HG02870 (cell line): ENCODE measurements at regions not wholly inside any gene's neighbourhood (a gene's known extent, or its start where the extent isn't known, plus 50 kb on each side); places are given as distances from the start of the nearest gene placed in this dataset.

Experiments used
- ATAC-seq: cut with Tn5 transposase; IDR thresholded peaks from one replicate; pipeline ENCODE4 v1.9.1; 2021; ENCODE audit warnings: mild to moderate bottlenecking, moderate library complexity; ENCODE audit not compliant: unreplicated experiment

- no peak for ATAC-seq
These were observed 338.0 kb upstream of the IRX4 start for GRCh38 chr5:2220741-2221140.

DNA sequence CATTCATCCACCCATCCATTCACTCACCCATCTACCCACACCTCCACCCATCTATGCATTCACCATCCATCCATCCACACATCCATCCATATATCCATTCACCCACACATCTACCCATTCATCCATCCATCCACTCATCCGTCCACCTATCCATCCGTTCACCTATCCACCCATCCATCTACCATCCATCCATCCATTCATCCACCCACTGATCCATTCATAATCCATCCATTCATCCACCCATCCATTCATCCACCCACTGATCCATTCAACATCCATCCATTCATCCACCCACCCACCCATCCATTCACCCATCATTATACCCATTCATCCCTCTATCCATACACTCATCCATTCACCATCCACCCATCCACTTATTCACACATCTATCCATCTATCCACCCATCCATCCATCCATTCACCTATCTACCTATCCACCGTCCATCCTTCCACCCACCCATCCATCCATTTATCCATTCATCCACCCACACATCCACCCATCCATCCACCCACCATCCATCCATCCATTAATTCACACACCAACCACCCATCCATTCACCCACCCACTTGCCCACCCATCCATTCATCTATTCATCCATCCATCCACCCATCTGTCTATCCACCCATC is 336.5 kb upstream of the IRX4 start:
- no peak for ATAC-seq

DNA sequence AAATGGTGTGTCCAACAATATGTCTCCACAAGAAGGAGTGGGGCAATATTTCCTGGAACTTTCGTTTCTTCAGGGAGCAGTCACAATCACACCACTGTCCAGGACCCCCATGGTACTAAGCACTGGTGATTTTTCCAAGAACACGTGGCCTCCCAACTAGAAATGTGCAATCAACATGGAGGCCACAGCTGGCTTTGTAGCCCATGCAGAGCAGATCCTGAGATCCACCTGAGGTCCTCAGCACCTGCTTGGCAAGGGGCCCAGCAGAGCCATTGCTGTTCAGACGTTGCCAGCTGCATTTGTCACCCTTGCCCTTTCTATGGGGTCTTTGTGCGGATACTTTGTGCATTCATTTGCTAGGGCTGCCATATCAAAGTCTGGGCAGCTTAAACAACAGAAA is 334.5 kb upstream of the IRX4 start:
- no peak for ATAC-seq

DNA sequence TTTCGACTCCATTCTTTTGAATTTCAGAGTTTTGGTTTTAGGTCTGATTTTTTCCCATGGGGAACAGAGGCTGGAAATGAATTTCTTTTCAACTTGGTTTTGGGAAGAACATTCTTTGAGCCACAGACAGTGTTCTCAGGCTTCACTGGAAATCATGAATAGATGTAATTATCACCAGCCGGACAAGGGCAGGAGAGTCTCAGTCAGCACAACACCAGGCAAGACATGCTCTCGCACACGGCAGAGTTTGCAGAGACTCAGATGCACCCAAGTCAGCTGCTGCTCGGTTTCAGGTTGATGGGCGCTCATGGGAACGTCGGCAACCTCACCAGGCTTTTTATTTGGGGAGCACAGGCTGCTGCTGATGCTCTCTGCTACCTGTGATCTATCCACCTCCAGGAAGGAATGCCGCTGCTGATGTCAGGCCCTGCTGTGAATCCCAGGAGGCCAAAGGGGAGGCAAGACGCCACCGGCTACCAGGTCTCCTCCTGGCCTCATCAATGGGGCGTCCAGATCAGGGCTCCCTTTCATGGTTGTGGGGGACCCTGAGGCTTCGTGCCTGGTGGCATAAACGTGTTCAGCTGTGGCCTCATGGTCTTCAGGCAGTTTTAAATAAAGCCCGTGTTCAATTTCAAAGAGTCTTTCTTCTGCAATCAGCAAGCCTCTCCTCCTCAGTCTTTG is 332.3 kb upstream of the IRX4 start:
- ATAC-seq: no peak

DNA sequence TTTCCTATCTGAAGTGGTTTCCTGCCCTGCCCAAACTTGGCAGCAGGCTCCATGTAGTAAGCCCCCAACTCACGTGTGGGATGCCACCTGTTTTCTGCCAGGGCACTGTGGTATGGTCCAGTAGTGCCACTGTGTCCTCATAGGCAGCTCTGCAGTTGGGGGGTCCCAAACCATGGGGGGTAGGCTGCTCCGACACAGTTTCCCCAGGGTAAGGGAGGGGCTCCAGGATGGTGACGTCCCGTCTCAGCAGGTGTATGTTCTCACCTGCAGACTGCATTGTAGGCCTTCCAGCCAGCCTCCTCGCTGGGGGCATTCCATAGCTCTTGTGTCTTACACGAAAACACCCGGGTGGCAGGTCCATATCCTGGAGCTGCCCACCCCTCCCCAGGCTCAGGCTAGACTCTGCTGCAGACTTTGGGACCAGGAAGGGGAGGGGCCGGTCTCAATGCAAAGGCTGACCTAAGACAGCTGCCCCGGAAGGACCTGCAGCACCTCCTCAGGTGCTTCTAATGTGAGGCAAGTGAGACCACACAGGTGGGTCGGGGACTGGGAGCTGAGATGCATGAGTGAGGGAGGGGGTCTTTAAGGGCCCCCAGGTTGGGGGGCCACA is 330.5 kb upstream of the IRX4 start:
- ATAC-seq: no peak

DNA sequence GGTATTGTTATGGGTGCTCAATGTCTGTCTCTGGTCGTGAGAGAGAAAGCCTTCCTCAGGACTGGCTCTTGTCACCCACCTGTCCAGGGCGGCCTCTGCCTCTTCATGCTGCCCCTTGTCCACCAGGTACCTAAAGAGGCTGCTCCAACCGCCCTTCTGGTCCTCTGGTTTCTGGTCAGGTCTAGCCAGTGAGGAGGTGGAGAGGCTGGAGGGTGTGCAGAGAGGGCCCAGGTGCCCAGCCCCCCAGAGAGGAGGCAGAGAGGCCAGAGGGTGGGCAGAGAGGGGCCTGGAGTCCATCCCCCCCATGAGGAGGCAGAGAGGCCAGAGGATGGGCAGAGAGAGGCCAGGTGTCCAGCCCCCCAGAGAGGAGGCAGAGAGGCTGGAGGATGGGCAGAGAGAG is 329.8 kb upstream of the IRX4 start:
- ATAC-seq: no peak

- no peak for ATAC-seq
These were observed 325.5 kb upstream of the IRX4 start for GRCh38 chr5:2208239-2208544.

DNA sequence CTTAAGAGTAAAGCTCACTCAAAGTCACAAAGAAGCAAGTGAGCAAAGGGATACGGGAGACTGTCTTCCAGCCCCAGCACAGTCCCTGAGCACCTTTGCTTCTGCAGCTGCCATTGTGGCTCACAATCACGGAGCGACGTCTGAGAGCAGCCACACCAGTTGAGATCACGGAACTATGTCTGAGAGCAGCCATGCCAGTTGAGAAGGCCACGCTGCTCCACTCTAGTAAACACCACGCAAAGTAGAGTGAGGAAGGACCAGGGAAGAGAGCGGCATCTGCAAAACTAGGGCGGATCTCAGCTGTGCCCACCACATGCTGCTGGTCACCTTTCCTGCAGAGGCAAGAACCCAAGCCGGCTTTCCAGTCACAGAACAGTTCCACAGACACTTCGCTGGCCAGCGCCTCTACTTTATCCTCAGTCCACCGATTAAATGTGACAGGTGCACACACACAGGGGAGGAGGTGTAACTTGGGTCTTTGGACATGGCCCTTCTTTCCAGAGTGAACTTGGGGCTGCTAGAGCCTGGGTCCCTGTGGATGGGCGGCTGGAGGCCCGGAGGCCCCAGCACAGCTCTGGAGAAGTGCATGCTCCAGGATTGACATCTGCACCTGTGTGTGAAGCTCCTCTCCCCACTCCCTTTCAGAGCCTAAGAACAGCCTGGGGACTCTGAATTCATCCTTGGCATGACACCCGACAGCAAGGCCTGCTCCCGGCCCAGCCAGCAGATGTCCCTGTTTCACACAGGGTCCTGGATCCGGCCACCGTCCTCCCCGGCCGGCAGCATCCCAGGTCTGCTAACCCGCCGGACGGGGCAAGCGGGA is 324.9 kb upstream of the IRX4 start:
- ATAC-seq: no peak

GRCh38 chr5:2207109-2207399 is 324.3 kb upstream of the IRX4 start:
- ATAC-seq: no peak

DNA sequence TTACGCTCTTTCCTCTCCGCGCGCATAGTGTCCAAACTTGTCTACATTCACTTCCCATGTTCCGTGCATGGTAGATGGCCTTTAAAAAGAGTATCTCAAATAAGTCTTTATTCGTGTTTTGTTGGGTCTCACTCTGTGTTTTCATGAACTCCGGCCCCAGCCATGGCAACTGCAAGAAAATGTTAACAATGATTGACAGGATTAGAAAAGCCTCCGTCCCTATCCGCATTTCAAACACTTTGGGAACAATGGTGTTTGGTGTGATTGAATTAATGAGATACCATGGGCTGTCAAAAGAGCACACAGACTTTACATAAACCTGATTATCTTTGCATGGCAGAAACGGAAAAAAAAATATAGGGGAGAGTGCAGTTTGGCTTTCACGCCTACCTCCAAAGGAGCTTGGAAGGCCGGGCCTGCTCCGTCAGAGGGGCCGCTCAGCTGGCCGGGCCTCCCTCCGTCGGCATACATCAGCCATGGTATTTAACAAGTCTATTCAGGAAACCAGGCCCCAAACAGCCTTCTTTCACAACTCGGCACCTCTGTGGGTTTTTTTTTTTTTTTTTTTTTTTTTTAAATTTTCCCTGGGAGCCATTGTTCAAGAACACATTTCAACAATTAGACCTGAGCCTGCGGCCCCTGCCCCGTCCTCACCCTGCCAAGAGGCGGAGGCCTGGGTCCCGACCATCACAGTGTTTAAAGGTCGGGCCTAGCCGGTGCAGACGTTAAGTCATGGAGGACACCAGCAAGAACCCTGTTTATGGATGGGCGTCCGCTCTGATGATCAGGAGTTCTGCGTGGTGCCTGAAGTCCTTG is 323.8 kb upstream of the IRX4 start:
- ATAC-seq: no peak

- no peak for ATAC-seq
These were observed 323.0 kb upstream of the IRX4 start for GRCh38 chr5:2205596-2206226.

GRCh38 chr5:2205185-2205585 is 322.5 kb upstream of the IRX4 start:
- no peak for ATAC-seq

- ATAC-seq: no peak
These were observed 321.9 kb upstream of the IRX4 start for GRCh38 chr5:2204366-2205184.

DNA sequence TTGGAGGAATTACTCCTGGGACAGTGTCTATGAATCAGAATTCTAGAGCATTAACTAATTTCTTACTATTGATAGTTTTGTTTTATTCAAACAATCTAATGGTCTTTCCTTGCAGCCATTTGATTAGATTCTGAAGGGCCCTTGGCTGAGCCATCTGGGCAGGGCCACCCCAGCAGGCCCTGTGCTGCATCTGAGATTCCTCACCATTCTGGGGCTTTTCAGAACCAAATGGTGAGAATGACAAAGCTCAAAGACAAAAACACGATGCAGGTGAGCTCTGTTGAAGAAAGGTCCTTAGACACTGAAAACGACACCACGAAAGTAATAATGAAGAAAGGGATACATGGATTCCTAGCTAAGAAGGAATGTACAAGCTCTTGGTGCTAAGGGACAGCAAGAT is 321.0 kb upstream of the IRX4 start:
- ATAC-seq: no peak

DNA sequence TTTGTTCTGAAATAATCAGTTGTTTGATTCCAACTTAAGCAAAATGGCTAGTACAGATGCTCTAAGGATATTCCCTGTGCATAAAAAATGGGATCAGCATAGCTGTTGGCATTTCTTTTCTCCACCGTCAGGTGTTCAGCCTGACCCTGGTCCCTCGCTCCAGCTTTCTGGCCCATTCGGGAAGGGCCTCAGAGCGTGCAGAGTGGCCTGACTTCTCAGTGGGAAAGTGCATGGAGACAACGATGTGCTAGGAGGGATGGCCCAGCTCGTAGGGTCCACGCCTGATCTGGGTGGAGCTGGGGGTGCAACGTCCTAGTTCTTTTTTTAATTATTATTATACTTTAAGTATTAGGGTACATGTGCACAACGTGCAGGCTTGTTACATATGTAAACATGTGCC is 319.1 kb upstream of the IRX4 start:
- no peak for ATAC-seq

- no peak for ATAC-seq
These were observed 318.7 kb upstream of the IRX4 start for GRCh38 chr5:2201421-2201820.

DNA sequence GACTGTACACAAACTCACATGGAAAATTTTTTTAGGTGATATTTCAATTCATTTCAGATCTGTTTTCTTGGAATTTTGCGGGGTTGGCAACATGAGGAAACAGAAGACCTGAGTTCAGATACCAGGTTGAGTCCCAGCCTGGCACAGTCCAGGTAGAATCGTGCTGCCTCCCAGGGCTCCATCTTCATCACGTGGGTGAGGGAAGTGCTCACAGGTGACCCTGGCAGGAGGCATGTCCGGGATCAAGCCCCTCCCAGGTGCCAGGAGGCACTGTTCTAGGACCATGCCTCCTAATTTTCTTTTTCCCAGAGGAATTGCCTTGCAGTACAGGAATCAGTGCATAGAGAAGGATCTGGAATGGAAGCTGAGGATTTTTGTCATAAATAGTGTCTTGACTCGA is 318.3 kb upstream of the IRX4 start:
- no peak for ATAC-seq

- no peak for ATAC-seq
These were observed 317.7 kb upstream of the IRX4 start for GRCh38 chr5:2200261-2200950.

DNA sequence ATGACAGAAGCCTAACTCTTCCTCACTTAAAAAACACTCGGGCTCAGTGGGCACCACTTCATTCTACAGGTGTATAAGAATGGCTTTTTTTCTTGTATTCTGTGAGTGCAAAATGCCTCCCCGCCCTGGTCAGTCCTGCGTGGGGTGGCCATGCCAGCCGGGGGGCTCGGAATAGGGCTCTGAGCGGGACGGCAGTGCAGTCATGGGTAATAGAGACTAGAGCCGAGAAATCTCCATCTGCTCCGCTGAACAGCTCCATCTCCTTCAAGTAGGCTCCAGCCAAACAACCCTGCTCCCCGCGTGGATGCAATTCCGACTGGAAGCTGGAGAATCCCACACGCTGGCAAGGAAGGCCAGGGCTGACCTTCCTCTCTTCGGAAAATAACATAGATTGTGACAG is 317.0 kb upstream of the IRX4 start:
- ATAC-seq: no peak
